GM12873 (cell line): ENCODE measurements at regions not wholly inside any gene's neighbourhood (a gene's known extent, or its start where the extent isn't known, plus 50 kb on each side); places are given as distances from the start of the nearest gene placed in this dataset.

Source experiments
- CTCF ChIP-seq: IDR thresholded peaks from 2 replicates; pipeline ENCODE4 v1.5.1; 2012; ENCODE audit warnings: low read depth, mild to moderate bottlenecking, moderate library complexity, low read length, control low read depth; ENCODE audit not compliant: insufficient read depth; ENCODE audit errors: missing control alignments

GRCh38 chr17:6245301-6246177, 175.4 kb downstream of the WSCD1 start:
- no peak for TF ChIP-seq CTCF

GRCh38 chr17:6244796-6245195, 174.6 kb downstream of the WSCD1 start:
- TF ChIP-seq CTCF = no peak

GRCh38 chr17:6244253-6244652, 174.1 kb downstream of the WSCD1 start:
- no peak for TF ChIP-seq CTCF

GRCh38 chr17:6243186-6243585, 173.0 kb downstream of the WSCD1 start:
- no peak for TF ChIP-seq CTCF

- TF ChIP-seq CTCF = no peak
These were observed 171.8 kb downstream of the WSCD1 start for GRCh38 chr17:6241996-6242395.

- TF ChIP-seq CTCF = no peak
These were observed 171.2 kb downstream of the WSCD1 start for GRCh38 chr17:6241381-6241780.

- TF ChIP-seq CTCF = no peak
These were observed 170.4 kb downstream of the WSCD1 start for GRCh38 chr17:6240601-6241000.
